IPS-NIHi7 (cell line): ENCODE measurements at regions not wholly inside any gene's neighbourhood (a gene's known extent, or its start where the extent isn't known, plus 50 kb on each side); places are given as distances from the start of the nearest gene placed in this dataset.

Experiments used
- DNase-seq: peaks from one replicate; pipeline ENCODE4 v3.0.0; 2012; ENCODE audit warnings: mixed read lengths; ENCODE audit errors: extremely low spot score

GRCh38 chr5:175579742-175580432 lies 78.0 kb upstream of the HRH2 start:
- DNase-seq, result no peak

GRCh38 chr5:175582697-175583096 lies 75.2 kb upstream of the HRH2 start:
- no peak for DNase-seq

GRCh38 chr5:175585567-175585966 lies 72.3 kb upstream of the HRH2 start:
- no peak for DNase-seq

GRCh38 chr5:175588709-175589429 lies 69.0 kb upstream of the HRH2 start:
- no peak for DNase-seq

- no peak for DNase-seq
Observed at GRCh38 chr5:175589714-175590113, 68.2 kb upstream of the HRH2 start.

- DNase-seq, result peak; percentile 48
Observed at GRCh38 chr5:175590471-175590881, 67.4 kb upstream of the HRH2 start.

GRCh38 chr5:175591293-175591692 lies 66.6 kb upstream of the HRH2 start:
- no peak for DNase-seq

- no peak for DNase-seq
Observed at GRCh38 chr5:175593794-175594193, 64.1 kb upstream of the HRH2 start.

- DNase-seq, result no peak
Observed at GRCh38 chr5:175595905-175596304, 62.0 kb upstream of the HRH2 start.

GRCh38 chr5:175596761-175597189 lies 61.1 kb upstream of the HRH2 start:
- no peak for DNase-seq

GRCh38 chr5:175597718-175598117 lies 60.2 kb upstream of the HRH2 start:
- no peak for DNase-seq

- no peak for DNase-seq
Observed at GRCh38 chr5:175598774-175599173, 59.1 kb upstream of the HRH2 start.

GRCh38 chr5:175599210-175599609 lies 58.7 kb upstream of the HRH2 start:
- DNase-seq, result no peak

- peak; percentile 45 for DNase-seq
Observed at GRCh38 chr5:175603987-175604739, 53.7 kb upstream of the HRH2 start.

- DNase-seq, result no peak
Observed at GRCh38 chr5:175606409-175606808, 51.5 kb upstream of the HRH2 start.
